Activated CD8-positive, alpha-beta memory T cell treated with anti-CD3 and anti-CD28 coated beads, Interleukin-2, amount 50 U/mL, for 4 hours (primary cell): ENCODE measurements at regions not wholly inside any gene's neighbourhood (a gene's known extent, or its start where the extent isn't known, plus 50 kb on each side); places are given as distances from the start of the nearest gene placed in this dataset.
"Not testable (repeated sequence)": the region's sequence is repeated elsewhere in the genome, so short reads cannot be mapped to it uniquely, and the experiment has no call there.

Experiments used
- DNase-seq: peaks from one replicate; pipeline ENCODE4 v3.0.0-alpha.2; 2020

- DNase-seq = no peak
Measured at GRCh38 chr21:39080366-39080765, 102.9 kb downstream of the PSMG1 start.

GRCh38 chr21:39079617-39080016 lies 103.6 kb downstream of the PSMG1 start:
- no peak for DNase-seq

- DNase-seq = no peak
Measured at GRCh38 chr21:39078322-39079065, 104.8 kb downstream of the PSMG1 start.

- DNase-seq = no peak
Measured at GRCh38 chr21:39077876-39078275, 105.4 kb downstream of the PSMG1 start.

GRCh38 chr21:39074508-39074907 lies 108.7 kb downstream of the PSMG1 start:
- no peak for DNase-seq

GRCh38 chr21:39073717-39074116 lies 109.5 kb downstream of the PSMG1 start:
- no peak for DNase-seq

- no peak for DNase-seq
Measured at GRCh38 chr21:39073063-39073462, 110.2 kb downstream of the PSMG1 start.

GRCh38 chr21:39072468-39072867 lies 110.8 kb downstream of the PSMG1 start:
- DNase-seq = no peak

GRCh38 chr21:39071623-39072214 lies 111.5 kb downstream of the PSMG1 start:
- DNase-seq = no peak

GRCh38 chr21:39069856-39070255 lies 113.4 kb downstream of the PSMG1 start:
- DNase-seq = not testable (repeated sequence)

GRCh38 chr21:39066829-39067780 lies 116.1 kb downstream of the PSMG1 start:
- DNase-seq = no peak

GRCh38 chr21:39065917-39066316 lies 117.3 kb downstream of the PSMG1 start:
- DNase-seq = no peak

- no peak for DNase-seq
Measured at GRCh38 chr21:39064325-39065012, 118.8 kb downstream of the PSMG1 start.

GRCh38 chr21:39063517-39063916 lies 119.7 kb downstream of the PSMG1 start:
- no peak for DNase-seq

- DNase-seq = no peak
Measured at GRCh38 chr21:39062196-39062595, 121.1 kb downstream of the PSMG1 start.

GRCh38 chr21:39061766-39062165 lies 121.5 kb downstream of the PSMG1 start:
- no peak for DNase-seq

GRCh38 chr21:39060485-39061083 lies 122.7 kb downstream of the PSMG1 start:
- DNase-seq = no peak

- no peak for DNase-seq
Measured at GRCh38 chr21:39057121-39057520, 126.1 kb downstream of the PSMG1 start.

- DNase-seq = no peak
Measured at GRCh38 chr21:39056636-39057035, 126.6 kb downstream of the PSMG1 start.

GRCh38 chr21:39055167-39055767 lies 128.0 kb downstream of the PSMG1 start:
- no peak for DNase-seq

GRCh38 chr21:39054066-39054465 lies 129.2 kb downstream of the PSMG1 start:
- DNase-seq = no peak

- DNase-seq = no peak
Measured at GRCh38 chr21:39053126-39053525, 130.1 kb downstream of the PSMG1 start.
